ENCODE measurements at regions not wholly inside any gene's neighbourhood (a gene's known extent, or its start where the extent isn't known, plus 50 kb on each side); places are given as distances from the start of the nearest gene placed in this dataset.

DNA sequence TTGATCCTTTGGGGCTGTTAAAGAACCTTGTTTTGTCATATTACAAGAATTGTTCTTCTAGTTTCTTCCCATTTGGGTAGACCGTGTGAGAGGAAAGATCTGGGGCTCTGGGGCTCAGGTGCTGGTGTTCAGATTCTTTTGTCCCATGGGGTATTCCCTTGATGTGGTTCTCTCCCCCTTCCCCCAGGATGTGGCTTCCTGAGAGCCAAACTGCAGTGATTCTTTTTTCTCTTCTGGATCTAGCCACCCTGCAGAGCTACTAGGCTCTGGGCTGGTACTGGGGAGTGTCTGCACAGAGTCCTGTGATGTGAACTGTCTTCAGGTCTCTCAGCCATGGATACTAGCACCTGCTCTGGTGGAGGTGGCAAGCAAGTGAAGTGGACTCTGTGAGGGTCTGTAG is 480.5 kb upstream of the MAN1A1 start:
- H3K4me2 ChIP-seq (ENCODE audit: insufficient read depth in 1 of 2, low read depth in 2 of 2, low read length in 2 of 2), result no peak overlapping the region; a peak in 1 of 4 replicates

More for the DNA sequence above, 480.5 kb upstream of the MAN1A1 start:
- 94% methylated on average over 1 of the region's 1 CpG; no CpG with 5 or more reads in 1 of the 2 experiments for WGBS, 2 experiments (ENCODE audit: extremely low coverage in 1 of 2, insufficient coverage in 1 of 2, insufficient read length in 1 of 2, insufficient replicate concordance in 2 of 2, low coverage in 1 of 2, low lambda C conversion rate in 2 of 2, missing lambda C conversion rate in 1 of 2)
- no peaks in the 10 kb centered on the region for H3K27me3 ChIP-seq (replicated peaks in 1 of 4; ENCODE audit: control insufficient read depth in 3 of 4, extremely low read depth in 1 of 4, insufficient read depth in 3 of 4, low read length in 3 of 4)
- no peak overlapping the region for H3K4ac ChIP-seq (replicated peaks; ENCODE audit: insufficient read length, low read depth, low read length)
- ChIA-PET CTCF (ENCODE audit: partially characterized antibody) (interaction anchor here (1.0 kb wide), 1 partner anchor 88 kb away, joined by 3 read pairs; no protein-coding TSS in a partner anchor), POLR2A (ENCODE audit: partially characterized antibody) (no interaction called here)
- no peaks in the 10 kb centered on the region for H3K23me2 ChIP-seq (ENCODE audit: low read depth, low read length)
- H3K79me2 ChIP-seq (ENCODE audit: control insufficient read depth in 1 of 2, insufficient read depth in 2 of 2, low read length in 2 of 2), result no peaks in the 10 kb centered on the region
- H2AFZ ChIP-seq (ENCODE audit: low read length), result 0 out of 2 replicates have a peak overlapping the region, but pooled peaks have one; percentile 94
- H3K27ac ChIP-seq (ENCODE audit: low read depth, low read length), result no peak overlapping the region
- H2BK15ac ChIP-seq (ENCODE audit: low read length), result no peak overlapping the region
- no peak overlapping the region for H2BK120ac ChIP-seq (replicated peaks; ENCODE audit: low read depth, low read length)
- no peak overlapping the region for H3K14ac ChIP-seq (ENCODE audit: insufficient read length)
- no peak overlapping the region for H3K4me3 ChIP-seq (ENCODE audit: extremely low read depth in 1 of 4, insufficient read depth in 2 of 4, low read depth in 3 of 4, low read length in 4 of 4)
- no peak overlapping the region for H3K56ac ChIP-seq (replicated peaks; ENCODE audit: insufficient read length, low read depth, low read length)
- H2BK20ac ChIP-seq (ENCODE audit: low read length), result no peak overlapping the region
- H4K5ac ChIP-seq (ENCODE audit: insufficient read length, low read depth, low read length), result no peak overlapping the region
- no peak overlapping the region for H2AK5ac ChIP-seq (ENCODE audit: low read depth, low read length)
- TF ChIP-seq GABPA (IDR thresholded peaks at IDR 0.05; ENCODE audit: borderline replicate concordance, insufficient read depth, low read length) (no peak), SRF (IDR thresholded peaks at IDR 0.05; ENCODE audit: low read depth, low read length) (no peak), SP2 (IDR thresholded peaks at IDR 0.05; ENCODE audit: low read length) (no peak), PHF8 (conservative IDR thresholded peaks at IDR 0.05; ENCODE audit: low read depth, low read length) (no peak), JUND (IDR thresholded peaks at IDR 0.05; ENCODE audit: low read length) (no peak), FOSL1 (IDR thresholded peaks at IDR 0.05; ENCODE audit: insufficient read depth, low read depth, low read length) (no peak), CTBP2 (IDR thresholded peaks at IDR 0.05; ENCODE audit: borderline replicate concordance, insufficient read depth, insufficient read length, low read length) (no peak), POLR2AphosphoS5 (IDR thresholded peaks at IDR 0.05; ENCODE audit: low read depth, low read length) (no peak), KDM1A (IDR thresholded peaks at IDR 0.05; ENCODE audit: borderline replicate concordance, low read length) (no peak), SUZ12 (IDR thresholded peaks at IDR 0.05; ENCODE audit: low read length) (no peak)
- TF ChIP-seq, protein P1, sequence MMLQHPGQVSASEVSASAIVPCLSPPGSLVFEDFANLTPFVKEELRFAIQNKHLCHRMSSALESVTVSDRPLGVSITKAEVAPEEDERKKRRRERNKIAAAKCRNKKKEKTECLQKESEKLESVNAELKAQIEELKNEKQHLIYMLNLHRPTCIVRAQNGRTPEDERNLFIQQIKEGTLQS (IDR thresholded peaks at IDR 0.05; ENCODE audit: insufficient read depth, low read depth, low read length), result no peak
- DNase-seq (ENCODE audit: low read depth in 1 of 2, low spot score in 2 of 2) (no peak), FAIRE-seq (no peak)
- H4K20me1 ChIP-seq (replicated peaks in 1 of 2; ENCODE audit: control insufficient read depth in 1 of 2, insufficient read depth in 2 of 2, low read length in 2 of 2), result no peaks in the 10 kb centered on the region
- H3K36me3 ChIP-seq (ENCODE audit: control insufficient read depth in 2 of 4, insufficient read depth in 4 of 4, low read length in 3 of 4), result no peaks in the 10 kb centered on the region
- H3K9ac ChIP-seq (replicated peaks in 1 of 4; ENCODE audit: extremely low read depth in 1 of 4, low read depth in 3 of 4, low read length in 3 of 4), result no peak overlapping the region
- H4K91ac ChIP-seq (replicated peaks; ENCODE audit: insufficient read length, low read length), result no peak overlapping the region
- H3K23ac ChIP-seq (ENCODE audit: insufficient read length), result no peak overlapping the region
- H3K18ac ChIP-seq (ENCODE audit: extremely low read depth, low read length), result no peak overlapping the region
- H3K9me3 ChIP-seq (ENCODE audit: insufficient read depth in 2 of 2, low read depth in 1 of 2, low read length in 1 of 2), result no peaks in the 10 kb centered on the region
- H2BK12ac ChIP-seq (ENCODE audit: low read depth, low read length), result no peak overlapping the region
- H3K4me1 ChIP-seq (replicated peaks in 1 of 4; ENCODE audit: control insufficient read depth in 3 of 4, insufficient read depth in 4 of 4, low read length in 3 of 4), result peaks cover 0 to 2% (median 0%) of the 10 kb centered on the region in 4 experiments; a peak in 1 of 7 replicates
- H4K8ac ChIP-seq (ENCODE audit: extremely low read depth, insufficient read depth, low read length), result no peak overlapping the region
- no peaks in the 10 kb centered on the region for H3K79me1 ChIP-seq (ENCODE audit: low read depth, low read length)
- H2BK5ac ChIP-seq (ENCODE audit: low read depth, low read length), result no peak overlapping the region
